Uterus (tissue), 2 donors: ENCODE measurements at regions not wholly inside any gene's neighbourhood (a gene's known extent, or its start where the extent isn't known, plus 50 kb on each side); places are given as distances from the start of the nearest gene placed in this dataset.

Source experiments
- POLR2A ChIP-seq, 2 donors: fragments of 450-650 bp; IDR thresholded peaks; one replicate each; pipeline ENCODE4 v1.6.1; 2016; ENCODE audit warnings: antibody characterized with exemption in 2 of 2, mild to moderate bottlenecking in 1 of 2, moderate library complexity in 1 of 2
- TF ChIP-seq, protein P1 (sequence below), 4 experiments: fragments of 200-600 bp in 2 of 4; fragments of 450-650 bp in 2 of 4; sonication (generic) in 2 of 4; IDR thresholded peaks; one replicate each; pipeline ENCODE4 v1.5.1; 2016 to 2019; ENCODE audit warnings: antibody characterized with exemption in 4 of 4, mild to moderate bottlenecking in 2 of 4, moderate library complexity in 1 of 4

DNA sequence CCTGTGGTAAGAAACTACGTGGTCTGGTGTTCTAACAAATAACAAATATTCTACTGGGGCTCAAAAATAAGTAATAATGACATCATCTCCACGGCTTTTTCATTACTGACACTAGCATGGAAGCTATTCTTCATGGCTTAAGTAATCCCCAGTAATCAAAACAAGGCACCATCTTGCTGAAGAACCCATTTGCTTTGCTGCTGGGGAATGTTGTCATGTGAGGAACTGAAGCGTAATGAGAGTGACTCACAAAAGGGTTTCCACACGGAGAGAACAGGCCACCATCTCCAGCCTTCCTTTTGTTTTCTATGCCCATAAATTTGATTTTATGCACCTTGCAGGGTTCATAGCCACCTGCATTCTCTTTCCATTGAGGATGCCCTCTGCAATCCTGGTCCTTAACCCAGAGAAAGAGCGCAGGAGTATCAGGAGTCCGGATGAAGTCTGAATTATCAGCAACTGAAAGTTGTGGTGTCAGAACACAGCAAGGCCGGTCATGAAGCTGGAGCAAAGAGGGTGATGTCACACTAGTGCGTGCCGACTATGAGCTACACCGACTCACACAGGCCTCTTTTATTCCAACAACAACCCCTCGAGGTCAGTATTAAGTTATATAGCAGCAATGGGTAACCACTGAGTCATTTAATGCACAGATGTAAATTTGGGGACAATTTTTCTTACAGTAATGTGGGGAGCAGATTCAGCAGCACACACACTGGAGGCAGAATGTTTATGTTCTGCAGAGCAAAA lies 173.7 kb upstream of the SSTR4 start:
- no peak for TF ChIP-seq POLR2A (IDR thresholded peaks at IDR 0.05)
- TF ChIP-seq, protein P1, sequence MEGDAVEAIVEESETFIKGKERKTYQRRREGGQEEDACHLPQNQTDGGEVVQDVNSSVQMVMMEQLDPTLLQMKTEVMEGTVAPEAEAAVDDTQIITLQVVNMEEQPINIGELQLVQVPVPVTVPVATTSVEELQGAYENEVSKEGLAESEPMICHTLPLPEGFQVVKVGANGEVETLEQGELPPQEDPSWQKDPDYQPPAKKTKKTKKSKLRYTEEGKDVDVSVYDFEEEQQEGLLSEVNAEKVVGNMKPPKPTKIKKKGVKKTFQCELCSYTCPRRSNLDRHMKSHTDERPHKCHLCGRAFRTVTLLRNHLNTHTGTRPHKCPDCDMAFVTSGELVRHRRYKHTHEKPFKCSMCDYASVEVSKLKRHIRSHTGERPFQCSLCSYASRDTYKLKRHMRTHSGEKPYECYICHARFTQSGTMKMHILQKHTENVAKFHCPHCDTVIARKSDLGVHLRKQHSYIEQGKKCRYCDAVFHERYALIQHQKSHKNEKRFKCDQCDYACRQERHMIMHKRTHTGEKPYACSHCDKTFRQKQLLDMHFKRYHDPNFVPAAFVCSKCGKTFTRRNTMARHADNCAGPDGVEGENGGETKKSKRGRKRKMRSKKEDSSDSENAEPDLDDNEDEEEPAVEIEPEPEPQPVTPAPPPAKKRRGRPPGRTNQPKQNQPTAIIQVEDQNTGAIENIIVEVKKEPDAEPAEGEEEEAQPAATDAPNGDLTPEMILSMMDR (IDR thresholded peaks at IDR 0.05) = no peak
